Uterus (tissue), 3 donors: ENCODE measurements at regions not wholly inside any gene's neighbourhood (a gene's known extent, or its start where the extent isn't known, plus 50 kb on each side); places are given as distances from the start of the nearest gene placed in this dataset.

Source experiments
- DNase-seq, 2 donors: peaks; one replicate each; pipeline ENCODE4 v3.0.0-alpha.2; 2019 to 2020
- H3K27ac ChIP-seq, 2 donors: fragments of 200-600 bp; sonication (generic); 1 replicate in 1 of 2; 2 replicates in 1 of 2; pipeline ENCODE4 v1.5.1; 2016 to 2018
- H3K27me3 ChIP-seq, 2 donors: fragments of 200-600 bp; sonication (generic); one replicate each; pipeline ENCODE4 v1.5.1; 2018 to 2019; ENCODE audit warnings: control low read depth in 1 of 2
- H3K36me3 ChIP-seq, 2 donors: fragments of 200-600 bp; sonication (generic); one replicate each; pipeline ENCODE4 v1.5.1; 2019; ENCODE audit warnings: control low read depth in 1 of 2
- H3K4me1 ChIP-seq, 2 donors: fragments of 200-600 bp; sonication (generic); one replicate each; pipeline ENCODE4 v1.5.1; 2018 to 2019; ENCODE audit warnings: control low read depth in 1 of 2
- H3K4me3 ChIP-seq, 2 donors: fragments of 200-600 bp; sonication (generic); 1 replicate in 1 of 2; 2 replicates in 1 of 2; pipeline ENCODE4 v1.5.1; 2018 to 2019; ENCODE audit warnings: mild to moderate bottlenecking in 1 of 2
- H3K9me3 ChIP-seq, 2 donors: fragments of 200-600 bp; sonication (generic); one replicate each; pipeline ENCODE4 v1.5.1; 2019; ENCODE audit warnings: control low read depth in 1 of 2
- CTCF ChIP-seq, 4 experiments: fragments of 200-600 bp in 2 of 4; fragments of 450-650 bp in 2 of 4; sonication (generic) in 2 of 4; IDR thresholded peaks; one replicate each; pipeline ENCODE4 v1.5.1; 2016 to 2019; ENCODE audit warnings: antibody characterized with exemption in 4 of 4, mild to moderate bottlenecking in 2 of 4, moderate library complexity in 1 of 4
- POLR2A ChIP-seq, 2 donors: fragments of 450-650 bp; IDR thresholded peaks; one replicate each; pipeline ENCODE4 v1.6.1; 2016; ENCODE audit warnings: antibody characterized with exemption in 2 of 2, mild to moderate bottlenecking in 1 of 2, moderate library complexity in 1 of 2
- intact Hi-C: fragments of 100-400 bp; cut with DNase I; formaldehyde crosslinking; loops from one replicate; pipeline ENCODE4 v1.15.1; 2023; ENCODE audit warnings: low total_unique reads
- donor health status: DM: yes; HTN: yes; CAD: no.

GRCh38 chr1:193519922-193520321, 333.5 kb upstream of the B3GALT2 start:
- Histone ChIP-seq H3K4me3 (no peak overlapping the region), H3K27ac (no peak overlapping the region), H3K4me1 (no peaks in the 10 kb centered on the region), H3K27me3 (no peaks in the 10 kb centered on the region), H3K36me3 (no peaks in the 10 kb centered on the region), H3K9me3 (no peaks in the 10 kb centered on the region)
- TF ChIP-seq POLR2A (IDR thresholded peaks at IDR 0.05) (no peak), CTCF (IDR thresholded peaks at IDR 0.05) (no peak)
- DNase-seq, result no peak
- intact Hi-C loops, result no loop called here

GRCh38 chr1:193516755-193517388, 330.5 kb upstream of the B3GALT2 start:
- H3K4me3 ChIP-seq, result no peak overlapping the region
- H3K27ac ChIP-seq, result no peak overlapping the region
- H3K4me1 ChIP-seq, result no peaks in the 10 kb centered on the region
- no peak for TF ChIP-seq CTCF (IDR thresholded peaks at IDR 0.05)
- TF ChIP-seq POLR2A (IDR thresholded peaks at IDR 0.05), result no peak
- H3K36me3 ChIP-seq, result no peaks in the 10 kb centered on the region
- no peak for DNase-seq
- no peaks in the 10 kb centered on the region for H3K9me3 ChIP-seq
- H3K27me3 ChIP-seq, result no peaks in the 10 kb centered on the region
- intact Hi-C loops, result no loop called here

- no peak for TF ChIP-seq CTCF (IDR thresholded peaks at IDR 0.05)
- no peak for TF ChIP-seq POLR2A (IDR thresholded peaks at IDR 0.05)
- intact Hi-C loops, result no loop called here
- Histone ChIP-seq H3K27ac (no peak overlapping the region), H3K4me3 (no peak overlapping the region), H3K4me1 (no peaks in the 10 kb centered on the region), H3K36me3 (no peaks in the 10 kb centered on the region), H3K9me3 (no peaks in the 10 kb centered on the region), H3K27me3 (no peaks in the 10 kb centered on the region)
- no peak for DNase-seq
Observed at GRCh38 chr1:193514397-193514796, 328.0 kb upstream of the B3GALT2 start.

- Histone ChIP-seq H3K4me3 (no peak overlapping the region), H3K9me3 (no peaks in the 10 kb centered on the region), H3K4me1 (no peaks in the 10 kb centered on the region), H3K27me3 (no peaks in the 10 kb centered on the region), H3K36me3 (no peaks in the 10 kb centered on the region), H3K27ac (no peak overlapping the region)
- DNase-seq, result no peak
- intact Hi-C loops, result no loop called here
- TF ChIP-seq POLR2A (IDR thresholded peaks at IDR 0.05), result no peak
- no peak for TF ChIP-seq CTCF (IDR thresholded peaks at IDR 0.05)
Observed at GRCh38 chr1:193513032-193513431, 326.6 kb upstream of the B3GALT2 start.

- intact Hi-C loops, result no loop called here
- TF ChIP-seq CTCF (IDR thresholded peaks at IDR 0.05) (no peak), POLR2A (IDR thresholded peaks at IDR 0.05) (no peak)
Observed at GRCh38 chr1:193504920-193505319, 318.5 kb upstream of the B3GALT2 start.

More at GRCh38 chr1:193504920-193505319, 318.5 kb upstream of the B3GALT2 start:
- Histone ChIP-seq H3K27me3 (no peaks in the 10 kb centered on the region), H3K36me3 (no peaks in the 10 kb centered on the region), H3K4me1 (no peaks in the 10 kb centered on the region), H3K9me3 (no peaks in the 10 kb centered on the region), H3K4me3 (no peak overlapping the region), H3K27ac (no peak overlapping the region)
- DNase-seq, result no peak
